ENCODE measurements at regions not wholly inside any gene's neighbourhood (a gene's known extent, or its start where the extent isn't known, plus 50 kb on each side); places are given as distances from the start of the nearest gene placed in this dataset.

GRCh38 chr4:32672359-32672758, 1952.2 kb downstream of the PCDH7 start:
- TF ChIP-seq CTCF (IDR thresholded peaks at IDR 0.05; ENCODE audit: insufficient read depth, low read depth, low read length) = no peak
- no peak for DNase-seq (ENCODE audit: low read depth)

GRCh38 chr4:32680946-32681345, 1960.8 kb downstream of the PCDH7 start:
- TF ChIP-seq CTCF (IDR thresholded peaks at IDR 0.05; ENCODE audit: insufficient read depth, low read depth, low read length) = no peak
- no peak overlapping the region for H3K4me3 ChIP-seq (ENCODE audit: low read depth, low read length)
- DNase-seq (ENCODE audit: low read depth) = no peak

More at GRCh38 chr4:32672359-32672758, 1952.2 kb downstream of the PCDH7 start:
- H3K4me3 ChIP-seq (ENCODE audit: low read depth, low read length) = no peak overlapping the region

- no peak for DNase-seq (ENCODE audit: low read depth)
- H3K4me3 ChIP-seq (ENCODE audit: low read depth, low read length) = no peak overlapping the region
- TF ChIP-seq CTCF (IDR thresholded peaks at IDR 0.05; ENCODE audit: insufficient read depth, low read depth, low read length) = no peak
Observed at GRCh38 chr4:32684160-32684559, 1964.0 kb downstream of the PCDH7 start.

DNA sequence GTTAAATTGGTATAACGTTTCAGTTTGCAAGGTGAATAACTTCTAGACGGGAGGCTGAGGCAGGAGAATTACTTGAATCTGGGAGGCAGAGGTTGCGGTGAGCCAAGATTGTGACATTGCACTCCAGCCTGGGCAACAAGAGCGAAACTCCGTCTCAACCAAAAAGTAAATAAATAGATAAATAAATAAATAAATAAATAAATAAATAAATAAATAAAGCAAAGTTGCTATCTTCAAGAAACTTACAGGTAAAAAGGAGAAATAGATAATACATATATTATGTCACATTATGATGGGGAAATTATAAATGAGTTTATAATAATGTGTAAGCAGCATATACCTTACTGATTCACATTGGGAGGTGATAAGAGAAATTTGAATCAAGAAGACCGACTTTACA, 1966.0 kb downstream of the PCDH7 start:
- no peak for TF ChIP-seq CTCF (IDR thresholded peaks at IDR 0.05; ENCODE audit: insufficient read depth, low read depth, low read length)
- H3K4me3 ChIP-seq (ENCODE audit: low read depth, low read length) = no peak overlapping the region
- DNase-seq (ENCODE audit: low read depth) = no peak

- DNase-seq (ENCODE audit: low read depth) = no peak
- H3K4me3 ChIP-seq (ENCODE audit: low read depth, low read length) = no peak overlapping the region
- TF ChIP-seq CTCF (IDR thresholded peaks at IDR 0.05; ENCODE audit: insufficient read depth, low read depth, low read length) = no peak
Observed at GRCh38 chr4:32689518-32689917, 1969.3 kb downstream of the PCDH7 start.

- H3K4me3 ChIP-seq (ENCODE audit: low read depth, low read length) = no peak overlapping the region
- no peak for TF ChIP-seq CTCF (IDR thresholded peaks at IDR 0.05; ENCODE audit: insufficient read depth, low read depth, low read length)
- no peak for DNase-seq (ENCODE audit: low read depth)
Observed at GRCh38 chr4:32697281-32697814, 1977.2 kb downstream of the PCDH7 start.

DNA sequence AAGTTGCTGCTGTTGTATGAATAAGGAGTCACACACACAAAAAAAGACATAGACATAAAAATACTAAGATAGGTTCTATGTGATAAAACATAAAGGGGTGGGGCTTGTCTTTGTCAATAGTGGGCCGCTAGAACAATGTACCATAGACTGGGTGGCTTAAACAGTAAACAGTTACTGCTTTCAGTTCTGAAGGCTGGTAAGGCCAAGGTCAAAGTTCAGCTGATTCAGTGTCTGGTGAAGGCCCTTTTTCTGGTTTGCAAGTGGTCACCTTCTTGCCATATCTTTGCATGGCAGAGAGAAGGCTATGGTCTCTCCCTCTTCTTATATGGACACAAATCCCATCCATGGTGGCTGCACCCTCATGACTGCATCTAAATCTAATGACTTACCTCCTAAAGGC, 1980.7 kb downstream of the PCDH7 start:
- TF ChIP-seq CTCF (IDR thresholded peaks at IDR 0.05; ENCODE audit: insufficient read depth, low read depth, low read length) = no peak
- DNase-seq (ENCODE audit: low read depth) = no peak
- H3K4me3 ChIP-seq (ENCODE audit: low read depth, low read length) = no peak overlapping the region
